NCI-H2029 treated with DMSO at 0.1 percent for 48 hours (cell line): ENCODE measurements at regions not wholly inside any gene's neighbourhood (a gene's known extent, or its start where the extent isn't known, plus 50 kb on each side); places are given as distances from the start of the nearest gene placed in this dataset.
"Not testable (repeated sequence)": the region's sequence is repeated elsewhere in the genome, so short reads cannot be mapped to it uniquely, and the experiment has no call there.

Source experiments
- DNase-seq: peaks from one replicate; lab custom pipeline; 2025; lab: John Stamatoyannopoulos, UW

- no peak for DNase-seq
Observed at GRCh38 chr11:134665571-134666270, 253.7 kb upstream of the B3GAT1 start.

- no peak for DNase-seq
Observed at GRCh38 chr11:134665188-134665535, 253.1 kb upstream of the B3GAT1 start.

GRCh38 chr11:134664447-134665187 is 252.6 kb upstream of the B3GAT1 start:
- no peak for DNase-seq

GRCh38 chr11:134663506-134664313 is 251.7 kb upstream of the B3GAT1 start:
- DNase-seq: no peak

- DNase-seq: no peak
Observed at GRCh38 chr11:134662629-134663360, 250.8 kb upstream of the B3GAT1 start.

- no peak for DNase-seq
Observed at GRCh38 chr11:134661660-134662059, 249.6 kb upstream of the B3GAT1 start.

- DNase-seq: no peak
Observed at GRCh38 chr11:134660416-134660815, 248.4 kb upstream of the B3GAT1 start.

- no peak for DNase-seq
Observed at GRCh38 chr11:134659882-134660281, 247.8 kb upstream of the B3GAT1 start.

GRCh38 chr11:134658481-134659225 is 246.6 kb upstream of the B3GAT1 start:
- DNase-seq: no peak

GRCh38 chr11:134657631-134658030 is 245.6 kb upstream of the B3GAT1 start:
- DNase-seq: no peak

- DNase-seq: no peak
Observed at GRCh38 chr11:134656861-134657540, 245.0 kb upstream of the B3GAT1 start.

- DNase-seq: not testable (repeated sequence)
Observed at GRCh38 chr11:134656086-134656840, 244.2 kb upstream of the B3GAT1 start.

GRCh38 chr11:134655189-134655989 is 243.3 kb upstream of the B3GAT1 start:
- no peak for DNase-seq

- DNase-seq: no peak
Observed at GRCh38 chr11:134654161-134654915, 242.3 kb upstream of the B3GAT1 start.

GRCh38 chr11:134652586-134653255 is 240.7 kb upstream of the B3GAT1 start:
- DNase-seq: no peak

- DNase-seq: no peak
Observed at GRCh38 chr11:134647066-134647743, 235.2 kb upstream of the B3GAT1 start.

- no peak for DNase-seq
Observed at GRCh38 chr11:134646561-134646960, 234.5 kb upstream of the B3GAT1 start.
